Activated CD8-positive, alpha-beta T cell treated with anti-CD3 and anti-CD28 coated beads for 36 hours (primary cell): ENCODE measurements at regions not wholly inside any gene's neighbourhood (a gene's known extent, or its start where the extent isn't known, plus 50 kb on each side); places are given as distances from the start of the nearest gene placed in this dataset.

Experiments
- ATAC-seq: fragments of 200-7000 bp; cut with Tn5 transposase; one replicate; pipeline ENCODE4 v1.10.0; 2021; ENCODE audit warnings: mild to moderate bottlenecking, moderate library complexity
- CTCF ChIA-PET: fragments of 350-600 bp; sonication (Branson Sonifier 250); formaldehyde crosslinking; loops from one replicate; lab custom pipeline; 2021; ENCODE audit warnings: antibody characterized with exemption; lab: Charles Lee
- POLR2A ChIA-PET: fragments of 350-600 bp; sonication (Branson Sonifier 250); formaldehyde crosslinking; loops from one replicate; lab custom pipeline; 2021; ENCODE audit warnings: antibody characterized with exemption; lab: Charles Lee
- DNase-seq: peaks from one replicate; pipeline ENCODE4 v3.0.0-alpha.2; 2020
- H3K27ac Mint-ChIP-seq: one replicate; pipeline ENCODE4 v1.8.0; 2021; ENCODE audit warnings: mild to moderate bottlenecking, mixed read lengths
- H3K27me3 Mint-ChIP-seq: one replicate; pipeline ENCODE4 v1.8.0; 2021; ENCODE audit warnings: mixed read lengths
- H3K36me3 Mint-ChIP-seq: one replicate; pipeline ENCODE4 v1.8.0; 2021; ENCODE audit warnings: low read depth, mixed read lengths
- H3K4me1 Mint-ChIP-seq: one replicate; pipeline ENCODE4 v1.8.0; 2021; ENCODE audit warnings: low read depth, mixed read lengths
- H3K4me3 Mint-ChIP-seq: one replicate; pipeline ENCODE4 v1.8.0; 2021; ENCODE audit warnings: mild to moderate bottlenecking, moderate library complexity, mixed read lengths
- H3K9me3 Mint-ChIP-seq: one replicate; pipeline ENCODE4 v1.8.0; 2021; ENCODE audit warnings: mixed read lengths
- CTCF ChIP-seq: fragments of 200-600 bp; IDR thresholded peaks from one replicate; pipeline ENCODE4 v1.8.0; 2022; ENCODE audit warnings: antibody characterized with exemption, mild to moderate bottlenecking
- intact Hi-C: fragments of 100-400 bp; cut with micrococcal nuclease; formaldehyde crosslinking; loops from one replicate; pipeline ENCODE4 v1.10.0; 2022

- Mint-ChIP-seq H3K9me3 (no peaks in the 10 kb centered on the region), H3K36me3 (no peaks in the 10 kb centered on the region), H3K27me3 (peaks cover 5% of the 10 kb centered on the region), H3K4me3 (no peak overlapping the region), H3K4me1 (peaks cover 12% of the 10 kb centered on the region), H3K27ac (no peak overlapping the region)
- POLR2A ChIA-PET, result no interaction called here
- DNase-seq (no peak), ATAC-seq (no peak)
- intact Hi-C loops, result no loop called here
- TF ChIP-seq CTCF, result no peak
- CTCF ChIA-PET, result interaction anchor here (0.9 kb wide), 1 partner anchor 19 kb away, joined by 3 read pairs; no protein-coding TSS in a partner anchor
Measured at GRCh38 chr2:204240961-204241360, 304.3 kb upstream of the PARD3B start.

GRCh38 chr2:204249437-204249836, 295.8 kb upstream of the PARD3B start:
- Mint-ChIP-seq H3K9me3 (no peaks in the 10 kb centered on the region), H3K4me3 (no peak overlapping the region), H3K27me3 (peaks cover 24% of the 10 kb centered on the region), H3K4me1 (peaks cover 2% of the 10 kb centered on the region), H3K36me3 (no peaks in the 10 kb centered on the region), H3K27ac (no peak overlapping the region)
- no peak for DNase-seq
- intact Hi-C loops, result no loop called here
- no peak for ATAC-seq
- ChIA-PET CTCF (interaction anchor here (1.6 to 5.7 kb wide), 2 partner anchors 11 to 72 kb away, joined by 6 to 50 read pairs; no protein-coding TSS in a partner anchor), POLR2A (interaction anchor here (1.0 kb wide), 1 partner anchor 12 kb away, joined by 4 read pairs; no protein-coding TSS in a partner anchor)
- no peak for TF ChIP-seq CTCF

DNA sequence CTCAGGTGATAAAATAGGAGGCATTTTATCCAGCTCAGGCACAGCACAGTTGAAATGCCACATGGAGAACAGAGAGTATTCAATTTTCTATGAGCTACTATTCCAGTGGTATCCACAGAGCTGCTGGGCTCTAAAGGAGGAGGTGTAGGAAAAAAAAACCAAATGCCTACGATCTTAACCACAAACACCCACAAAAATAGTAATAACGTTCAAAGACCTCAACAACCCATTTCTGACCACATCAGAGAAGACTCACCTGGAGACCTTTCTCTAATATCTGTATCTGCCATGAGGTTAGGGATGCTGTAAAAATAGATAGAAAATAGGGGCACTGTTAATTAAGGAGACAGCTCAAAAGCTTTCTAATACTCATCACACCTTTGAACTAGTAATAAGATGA, 294.6 kb upstream of the PARD3B start:
- ChIA-PET CTCF (interaction anchor here (1.1 to 5.7 kb wide), 4 partner anchors 10 to 178 kb away, joined by 3 to 50 read pairs (median 4); no protein-coding TSS in a partner anchor), POLR2A (no interaction called here)
- H3K36me3 Mint-ChIP-seq, result no peaks in the 10 kb centered on the region
- no peak overlapping the region for H3K4me3 Mint-ChIP-seq
- DNase-seq (no peak), ATAC-seq (peak; percentile 20)
- H3K27ac Mint-ChIP-seq, result no peak overlapping the region
- no peaks in the 10 kb centered on the region for H3K9me3 Mint-ChIP-seq
- TF ChIP-seq CTCF, result no peak
- H3K4me1 Mint-ChIP-seq, result peaks cover 2% of the 10 kb centered on the region
- intact Hi-C loops, result no loop called here
- H3K27me3 Mint-ChIP-seq, result peaks cover 28% of the 10 kb centered on the region

DNA sequence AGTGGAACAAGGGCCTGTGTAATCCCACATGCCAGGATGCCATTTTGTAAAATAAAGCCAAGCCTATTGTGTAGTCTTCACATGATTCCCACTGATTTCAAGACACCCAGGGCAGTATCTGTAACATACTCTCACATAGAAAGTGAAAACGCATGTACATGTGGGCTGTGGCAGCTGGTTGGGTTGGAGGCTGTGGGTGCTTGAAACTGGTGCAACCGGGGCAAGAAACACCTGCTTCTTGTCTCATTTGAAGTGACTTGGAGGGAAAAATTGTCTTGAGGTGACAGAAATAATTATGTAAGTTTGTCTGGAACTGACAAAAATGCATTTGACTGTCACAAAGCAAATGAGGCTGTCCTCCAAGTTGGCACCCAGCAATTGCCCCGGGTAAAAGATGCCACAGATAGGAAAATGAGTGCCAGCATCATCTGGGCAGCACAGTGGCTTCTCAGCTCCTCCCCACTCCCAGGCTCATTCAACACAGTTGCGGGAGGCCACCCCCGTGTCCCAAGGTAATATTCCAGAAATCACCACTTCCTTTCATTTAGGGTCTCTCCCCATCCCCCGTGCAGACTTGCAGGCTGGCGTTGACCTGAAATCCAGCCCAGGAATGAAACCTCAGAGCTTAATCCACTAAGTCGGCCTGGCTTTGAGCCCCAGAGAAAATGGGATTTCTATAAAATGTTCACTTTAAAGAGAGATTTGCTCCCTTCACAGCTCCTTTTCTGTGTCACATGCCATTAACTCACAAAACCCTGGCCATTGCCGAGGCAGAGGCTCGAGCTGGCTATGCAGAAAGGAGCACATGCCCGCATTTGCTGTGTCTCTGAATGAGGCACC, 293.9 kb upstream of the PARD3B start:
- no peak for TF ChIP-seq CTCF
- CTCF ChIA-PET, result interaction anchor here (0.8 to 5.7 kb wide), 6 partner anchors 9 to 178 kb away, joined by 3 to 50 read pairs (median 4); no protein-coding TSS in a partner anchor
- H3K4me1 Mint-ChIP-seq, result peaks cover 2% of the 10 kb centered on the region
- no peaks in the 10 kb centered on the region for H3K36me3 Mint-ChIP-seq
- no peak overlapping the region for H3K27ac Mint-ChIP-seq
- POLR2A ChIA-PET, result no interaction called here
- intact Hi-C loops, result no loop called here
- H3K9me3 Mint-ChIP-seq, result no peaks in the 10 kb centered on the region
- no peak overlapping the region for H3K4me3 Mint-ChIP-seq
- ATAC-seq (peak; percentile 78), DNase-seq (peak; percentile 55)
- H3K27me3 Mint-ChIP-seq, result peaks cover 32% of the 10 kb centered on the region

DNA sequence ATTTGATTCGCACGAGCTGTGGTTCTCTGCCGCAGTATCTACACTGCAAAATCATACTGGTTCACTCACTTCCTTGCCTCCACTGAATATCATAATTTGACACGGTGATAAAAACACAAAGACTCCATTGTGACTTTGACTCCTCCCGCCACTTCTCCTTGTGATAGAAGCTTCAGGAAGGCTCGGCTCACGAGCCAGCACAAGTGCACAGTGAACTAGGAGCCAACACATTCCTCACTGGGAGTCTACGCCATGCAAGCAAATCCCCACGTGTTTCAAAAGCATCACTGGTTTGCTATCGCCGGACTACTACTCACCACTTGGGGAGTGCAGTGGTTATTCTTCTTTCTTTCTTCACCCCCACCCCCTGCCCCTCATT, 293.3 kb upstream of the PARD3B start:
- ChIA-PET CTCF (interaction anchor here (0.8 to 5.7 kb wide), 3 partner anchors 9 to 107 kb away, joined by 4 to 50 read pairs (median 5); no protein-coding TSS in a partner anchor), POLR2A (no interaction called here)
- no peak for DNase-seq
- TF ChIP-seq CTCF, result no peak
- Mint-ChIP-seq H3K9me3 (no peaks in the 10 kb centered on the region), H3K4me1 (peaks cover 2% of the 10 kb centered on the region), H3K4me3 (no peak overlapping the region), H3K27ac (no peak overlapping the region), H3K36me3 (no peaks in the 10 kb centered on the region), H3K27me3 (peaks cover 32% of the 10 kb centered on the region)
- ATAC-seq, result no peak
- intact Hi-C loops, result no loop called here
